Gastrocnemius medialis (tissue), 4 donors: ENCODE measurements at regions not wholly inside any gene's neighbourhood (a gene's known extent, or its start where the extent isn't known, plus 50 kb on each side); places are given as distances from the start of the nearest gene placed in this dataset.

Experiments used
- ATAC-seq, 2 donors: fragments of 150-250 bp; one replicate each; pipeline ENCODE4 v1.9.1; 2016
- DNase-seq, 2 donors: peaks; one replicate each; pipeline ENCODE4 v3.0.0-alpha.2; 2019
- H3K27ac ChIP-seq, 4 donors: fragments of 200-600 bp; sonication (generic); 1 replicate in 1 of 4; 2 replicates in 3 of 4; pipeline ENCODE4 v1.5.1; 2016 to 2018; ENCODE audit warnings: mild to moderate bottlenecking in 2 of 4, moderate library complexity in 1 of 4
- H3K27me3 ChIP-seq, 3 donors: fragments of 200-600 bp; sonication (generic) in 2 of 3; 1 replicate in 1 of 3; 2 replicates in 2 of 3; pipeline versions ENCODE4 v1.5.1 to v1.6.0; 2016 to 2019; ENCODE audit warnings: mild to moderate bottlenecking in 1 of 3, moderate library complexity in 1 of 3
- H3K36me3 ChIP-seq, 2 donors: fragments of 200-600 bp; sonication (generic) in 1 of 2; one replicate each; pipeline ENCODE4 v1.5.1; 2017 to 2018
- H3K4me1 ChIP-seq, 2 donors: fragments of 200-600 bp; sonication (generic) in 1 of 2; one replicate each; pipeline ENCODE4 v1.5.1; 2016 to 2017; ENCODE audit warnings: mild to moderate bottlenecking in 2 of 2
- H3K4me3 ChIP-seq, 4 donors: fragments of 200-600 bp; sonication (generic) in 3 of 4; 1 replicate in 1 of 4; 2 replicates in 3 of 4; pipeline ENCODE4 v1.5.1; 2016 to 2019; ENCODE audit warnings: mild to moderate bottlenecking in 2 of 4
- H3K9me3 ChIP-seq, 3 donors: fragments of 200-600 bp; sonication (generic) in 2 of 3; 1 replicate in 1 of 3; 2 replicates in 2 of 3; pipeline ENCODE4 v1.5.1; 2016 to 2019
- POLR2A ChIP-seq, 2 donors: fragments of 450-650 bp; IDR thresholded peaks; one replicate each; pipeline ENCODE4 v1.6.1; 2017; ENCODE audit warnings: antibody characterized with exemption in 2 of 2, mild to moderate bottlenecking in 2 of 2, moderate library complexity in 2 of 2
- in situ Hi-C, 4 donors: fragments of 200-750 bp; cut with MboI; loops; one replicate each; pipeline versions ENCODE4 v1.15.0 to v1.8.0; 2017; ENCODE audit warnings: low sequenced_read_pairs in 4 of 4
- intact Hi-C: fragments of 100-400 bp; cut with DNase I; formaldehyde crosslinking; loops from one replicate; pipeline ENCODE4 v1.15.1; 2023; ENCODE audit warnings: low total_unique reads
- TF ChIP-seq, protein P1 (sequence below), 5 experiments: fragments of 450-650 bp in 3 of 5; fragments of 200-600 bp in 2 of 5; sonication (generic) in 2 of 5; IDR thresholded peaks in 4 of 5; conservative IDR thresholded peaks in 1 of 5; 1 replicate in 4 of 5; 2 replicates in 1 of 5; pipeline ENCODE4 v1.5.1; 2016 to 2019; ENCODE audit warnings: antibody characterized with exemption in 5 of 5, mild to moderate bottlenecking in 3 of 5, moderate library complexity in 3 of 5

- H3K4me1 ChIP-seq: no peaks in the 10 kb centered on the region
- H3K27me3 ChIP-seq: no peaks in the 10 kb centered on the region
- H3K9me3 ChIP-seq: no peaks in the 10 kb centered on the region
- no peak overlapping the region for H3K27ac ChIP-seq
- TF ChIP-seq, protein P1, sequence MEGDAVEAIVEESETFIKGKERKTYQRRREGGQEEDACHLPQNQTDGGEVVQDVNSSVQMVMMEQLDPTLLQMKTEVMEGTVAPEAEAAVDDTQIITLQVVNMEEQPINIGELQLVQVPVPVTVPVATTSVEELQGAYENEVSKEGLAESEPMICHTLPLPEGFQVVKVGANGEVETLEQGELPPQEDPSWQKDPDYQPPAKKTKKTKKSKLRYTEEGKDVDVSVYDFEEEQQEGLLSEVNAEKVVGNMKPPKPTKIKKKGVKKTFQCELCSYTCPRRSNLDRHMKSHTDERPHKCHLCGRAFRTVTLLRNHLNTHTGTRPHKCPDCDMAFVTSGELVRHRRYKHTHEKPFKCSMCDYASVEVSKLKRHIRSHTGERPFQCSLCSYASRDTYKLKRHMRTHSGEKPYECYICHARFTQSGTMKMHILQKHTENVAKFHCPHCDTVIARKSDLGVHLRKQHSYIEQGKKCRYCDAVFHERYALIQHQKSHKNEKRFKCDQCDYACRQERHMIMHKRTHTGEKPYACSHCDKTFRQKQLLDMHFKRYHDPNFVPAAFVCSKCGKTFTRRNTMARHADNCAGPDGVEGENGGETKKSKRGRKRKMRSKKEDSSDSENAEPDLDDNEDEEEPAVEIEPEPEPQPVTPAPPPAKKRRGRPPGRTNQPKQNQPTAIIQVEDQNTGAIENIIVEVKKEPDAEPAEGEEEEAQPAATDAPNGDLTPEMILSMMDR (IDR thresholded peaks at IDR 0.05 in 4 of 5, conservative IDR thresholded peaks at IDR 0.05 in 1 of 5): no peak
- no peak for TF ChIP-seq POLR2A (IDR thresholded peaks at IDR 0.05)
- H3K36me3 ChIP-seq: no peaks in the 10 kb centered on the region
- no peak for DNase-seq
- in situ Hi-C loops (no loop called here), intact Hi-C loops (no loop called here)
- ATAC-seq: no peak
- no peak overlapping the region for H3K4me3 ChIP-seq
Observed at GRCh38 chr1:34415140-34415539, 238.4 kb downstream of the C1orf94 start.

- H3K9me3 ChIP-seq: no peaks in the 10 kb centered on the region
- no peaks in the 10 kb centered on the region for H3K4me1 ChIP-seq
- no peak overlapping the region for H3K4me3 ChIP-seq
- TF ChIP-seq, protein P1 (IDR thresholded peaks at IDR 0.05 in 4 of 5, conservative IDR thresholded peaks at IDR 0.05 in 1 of 5): no peak
- TF ChIP-seq POLR2A (IDR thresholded peaks at IDR 0.05): no peak
- no peaks in the 10 kb centered on the region for H3K36me3 ChIP-seq
- DNase-seq (no peak), ATAC-seq (no peak)
- intact Hi-C loops (no loop called here), in situ Hi-C loops (no loop called here)
- H3K27me3 ChIP-seq: no peaks in the 10 kb centered on the region
- H3K27ac ChIP-seq: no peak overlapping the region
Observed at GRCh38 chr1:34418166-34418565, 241.5 kb downstream of the C1orf94 start.

- no peak for ATAC-seq
- TF ChIP-seq POLR2A (IDR thresholded peaks at IDR 0.05): no peak
- TF ChIP-seq, protein P1 (IDR thresholded peaks at IDR 0.05 in 4 of 5, conservative IDR thresholded peaks at IDR 0.05 in 1 of 5): no peak
- Histone ChIP-seq H3K36me3 (no peaks in the 10 kb centered on the region), H3K9me3 (no peaks in the 10 kb centered on the region), H3K4me3 (no peak overlapping the region), H3K4me1 (no peaks in the 10 kb centered on the region), H3K27ac (no peak overlapping the region), H3K27me3 (no peaks in the 10 kb centered on the region)
- no peak for DNase-seq
- in situ Hi-C loops (no loop called here), intact Hi-C loops (no loop called here)
Observed at GRCh38 chr1:34419663-34420136, 243.0 kb downstream of the C1orf94 start.

DNA sequence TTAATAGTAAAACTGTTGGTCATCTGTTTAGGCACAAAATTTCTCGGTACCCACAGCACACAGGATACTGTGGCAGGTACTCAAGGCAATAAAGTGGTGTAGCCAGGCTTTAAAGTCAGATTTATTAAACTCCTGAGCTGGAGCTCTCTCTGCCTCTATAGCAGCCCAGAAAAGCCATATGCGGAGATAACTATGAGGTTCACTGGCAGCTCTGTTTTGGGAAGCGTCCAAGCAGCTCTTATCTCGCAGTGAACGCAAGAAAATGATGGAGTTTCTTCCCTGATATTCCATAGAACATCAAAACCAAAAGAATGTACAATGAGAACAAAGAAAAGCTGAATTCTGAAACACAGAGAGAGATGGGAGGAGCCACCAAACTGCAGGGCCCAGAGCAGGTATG is 248.3 kb downstream of the C1orf94 start:
- Histone ChIP-seq H3K27me3 (no peaks in the 10 kb centered on the region), H3K36me3 (no peaks in the 10 kb centered on the region), H3K4me1 (no peaks in the 10 kb centered on the region), H3K9me3 (no peaks in the 10 kb centered on the region), H3K4me3 (no peak overlapping the region), H3K27ac (no peak overlapping the region)
- ATAC-seq (no peak), DNase-seq (no peak)
- intact Hi-C loops (no loop called here), in situ Hi-C loops (no loop called here)
- TF ChIP-seq POLR2A (IDR thresholded peaks at IDR 0.05): no peak
- TF ChIP-seq, protein P1 (IDR thresholded peaks at IDR 0.05 in 4 of 5, conservative IDR thresholded peaks at IDR 0.05 in 1 of 5): no peak

GRCh38 chr1:34425785-34426184 is 249.1 kb downstream of the C1orf94 start:
- TF ChIP-seq, protein P1 (IDR thresholded peaks at IDR 0.05 in 4 of 5, conservative IDR thresholded peaks at IDR 0.05 in 1 of 5): no peak
- no peak for TF ChIP-seq POLR2A (IDR thresholded peaks at IDR 0.05)
- H3K27me3 ChIP-seq: no peaks in the 10 kb centered on the region

More at GRCh38 chr1:34425785-34426184, 249.1 kb downstream of the C1orf94 start:
- no peak overlapping the region for H3K4me3 ChIP-seq
- intact Hi-C loops: no loop called here
- no peaks in the 10 kb centered on the region for H3K36me3 ChIP-seq
- in situ Hi-C loops: no loop called here
- no peak for ATAC-seq
- DNase-seq: no peak
- H3K9me3 ChIP-seq: no peaks in the 10 kb centered on the region
- no peak overlapping the region for H3K27ac ChIP-seq
- no peaks in the 10 kb centered on the region for H3K4me1 ChIP-seq
